ENCODE measurements at regions not wholly inside any gene's neighbourhood (a gene's known extent, or its start where the extent isn't known, plus 50 kb on each side); places are given as distances from the start of the nearest gene placed in this dataset.

GRCh38 chr1:212214325-212214724, 70.9 kb upstream of the PPP2R5A start:
- DNase-seq (ENCODE audit: extremely low read depth, low read depth), result no peak
- TF ChIP-seq CTCF (IDR thresholded peaks at IDR 0.05; ENCODE audit: low read depth, low read length), result no peak

DNA sequence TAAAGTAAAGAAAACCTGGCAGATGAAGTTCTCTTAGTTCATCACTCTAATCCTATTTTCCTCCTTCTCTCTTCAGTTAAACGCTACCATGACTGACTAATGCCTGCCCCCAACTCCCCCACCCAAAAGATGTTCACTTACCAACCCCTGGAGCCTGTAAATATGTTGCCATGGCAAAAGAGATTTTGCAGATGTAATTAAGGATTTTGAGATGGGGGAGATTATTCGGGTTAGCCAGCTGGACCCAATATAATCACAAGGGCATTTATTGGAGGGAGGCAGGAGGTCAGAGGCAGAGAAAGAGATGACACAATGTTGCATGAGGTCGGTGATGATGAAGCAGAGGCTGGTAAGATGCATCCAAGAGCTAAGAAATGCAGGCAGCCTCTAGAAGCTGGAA, 69.3 kb upstream of the PPP2R5A start:
- TF ChIP-seq CTCF (IDR thresholded peaks at IDR 0.05; ENCODE audit: low read depth, low read length), result no peak
- no peak for DNase-seq (ENCODE audit: extremely low read depth, low read depth)

DNA sequence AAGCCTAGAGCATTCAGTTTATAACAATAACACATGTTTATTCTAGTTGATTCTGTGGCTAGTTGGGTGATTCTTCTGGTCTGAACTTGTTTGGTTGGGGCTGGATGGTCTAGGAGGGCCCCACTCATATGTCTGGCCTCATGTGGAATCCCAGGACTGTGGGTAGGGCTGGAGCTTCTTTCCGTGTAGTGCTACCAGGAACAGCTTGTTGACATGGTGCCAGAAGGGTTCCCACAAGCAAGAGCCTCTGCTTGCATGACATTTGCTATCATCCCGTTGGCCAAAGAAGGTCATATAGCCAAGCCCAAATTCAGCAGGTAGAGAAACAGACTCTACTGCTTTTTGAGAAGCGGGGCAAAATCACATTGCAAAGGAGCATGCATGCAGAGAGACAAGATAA, 67.6 kb upstream of the PPP2R5A start:
- no peak for TF ChIP-seq CTCF (IDR thresholded peaks at IDR 0.05; ENCODE audit: low read depth, low read length)

DNA sequence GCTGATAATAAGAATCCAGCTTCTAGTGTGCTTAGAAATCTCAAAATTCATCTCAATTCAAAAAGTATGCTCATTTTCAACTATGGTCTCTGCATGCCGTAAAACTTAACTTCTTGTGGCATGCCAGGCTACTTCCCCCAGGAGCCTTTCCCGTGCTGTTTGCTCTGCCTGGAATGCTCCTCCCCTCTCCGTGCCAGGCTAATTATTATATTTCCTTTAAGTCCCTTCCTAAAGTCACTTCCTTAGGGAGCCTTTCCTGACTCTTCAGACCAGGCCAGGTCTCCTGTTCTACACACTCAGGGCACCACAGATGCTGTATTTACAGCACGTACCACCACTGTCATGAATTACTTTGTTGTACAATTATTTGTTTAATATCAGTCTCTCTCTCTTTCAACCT, 67.1 kb upstream of the PPP2R5A start:
- DNase-seq (ENCODE audit: extremely low read depth, low read depth), result no peak
- no peak for TF ChIP-seq CTCF (IDR thresholded peaks at IDR 0.05; ENCODE audit: low read depth, low read length)

More for the DNA sequence above, 67.6 kb upstream of the PPP2R5A start:
- no peak for DNase-seq (ENCODE audit: extremely low read depth, low read depth)

DNA sequence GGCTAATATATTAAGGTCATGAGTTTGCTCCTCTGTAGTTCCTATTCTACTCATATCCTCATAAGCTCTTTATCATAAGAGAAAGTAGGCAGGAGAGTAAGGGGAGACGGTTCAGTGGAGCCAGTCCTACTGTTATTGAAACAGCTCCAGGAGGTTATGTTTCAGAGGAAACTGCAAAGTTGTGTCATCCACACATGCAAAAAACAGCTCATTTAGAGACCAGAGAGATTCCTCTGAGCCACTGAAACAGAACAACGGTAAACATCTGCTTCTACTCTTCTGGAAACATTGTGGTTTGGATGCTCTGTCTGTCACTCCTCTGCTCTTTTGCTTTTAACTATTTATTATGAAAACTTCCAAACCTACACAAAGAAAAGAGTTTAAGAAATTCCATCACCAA, 66.3 kb upstream of the PPP2R5A start:
- DNase-seq (ENCODE audit: extremely low read depth, low read depth), result peak; percentile 80
- no peak for TF ChIP-seq CTCF (IDR thresholded peaks at IDR 0.05; ENCODE audit: low read depth, low read length)

- no peak for DNase-seq (ENCODE audit: extremely low read depth, low read depth)
- no peak for TF ChIP-seq CTCF (IDR thresholded peaks at IDR 0.05; ENCODE audit: low read depth, low read length)
Measured at GRCh38 chr1:212219679-212220463, 65.3 kb upstream of the PPP2R5A start.

- no peak for TF ChIP-seq CTCF (IDR thresholded peaks at IDR 0.05; ENCODE audit: low read depth, low read length)
Measured at GRCh38 chr1:212221801-212222200, 63.4 kb upstream of the PPP2R5A start.

More at GRCh38 chr1:212221801-212222200, 63.4 kb upstream of the PPP2R5A start:
- DNase-seq (ENCODE audit: extremely low read depth, low read depth), result no peak

All from AG09319 (cell line).